NT2/D1 (cell line): ENCODE measurements at regions not wholly inside any gene's neighbourhood (a gene's known extent, or its start where the extent isn't known, plus 50 kb on each side); places are given as distances from the start of the nearest gene placed in this dataset.

Source experiments
- YY1 ChIP-seq: IDR thresholded peaks from 2 replicates; pipeline ENCODE4 v1.6.1; 2011; ENCODE audit not compliant: insufficient read length, insufficient read depth
- ZNF274 ChIP-seq: IDR thresholded peaks from 2 replicates; pipeline ENCODE4 v1.6.1; 2011; ENCODE audit warnings: mild to moderate bottlenecking, low read depth, low read length

- no peak for TF ChIP-seq YY1
- TF ChIP-seq ZNF274 = no peak
These were observed 201.3 kb downstream of the ABHD5 start for GRCh38 chr3:43892061-43892460.
